ENCODE measurements at regions not wholly inside any gene's neighbourhood (a gene's known extent, or its start where the extent isn't known, plus 50 kb on each side); places are given as distances from the start of the nearest gene placed in this dataset.

GRCh38 chr10:131757285-131758058 lies 143.3 kb upstream of the PPP2R2D start:
- no peak for DNase-seq

- no peak for DNase-seq
These were observed 142.5 kb upstream of the PPP2R2D start for GRCh38 chr10:131758062-131758938.

- no peak for DNase-seq
These were observed 141.9 kb upstream of the PPP2R2D start for GRCh38 chr10:131758939-131759301.

DNA sequence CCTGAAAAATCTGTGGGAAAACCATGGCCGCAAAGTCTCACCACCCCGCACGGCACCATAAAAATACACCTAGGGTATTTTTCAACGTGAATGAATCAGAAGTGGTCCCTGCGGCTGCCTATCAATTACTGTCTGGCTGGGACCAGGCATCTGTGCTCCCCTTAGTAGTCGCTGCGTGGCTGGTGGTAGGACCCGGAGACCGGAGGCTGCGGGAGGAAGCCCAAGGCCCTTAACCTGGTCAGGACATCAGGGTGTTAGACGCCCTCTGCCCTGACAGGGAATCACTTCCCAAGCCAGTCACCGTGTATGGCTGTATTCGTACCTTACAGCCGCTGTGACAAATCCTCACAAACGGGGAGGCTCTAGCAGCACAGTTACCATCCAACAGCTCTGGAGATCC lies 141.5 kb upstream of the PPP2R2D start:
- DNase-seq: no peak

GRCh38 chr10:131760416-131761166 lies 140.2 kb upstream of the PPP2R2D start:
- DNase-seq: no peak

DNA sequence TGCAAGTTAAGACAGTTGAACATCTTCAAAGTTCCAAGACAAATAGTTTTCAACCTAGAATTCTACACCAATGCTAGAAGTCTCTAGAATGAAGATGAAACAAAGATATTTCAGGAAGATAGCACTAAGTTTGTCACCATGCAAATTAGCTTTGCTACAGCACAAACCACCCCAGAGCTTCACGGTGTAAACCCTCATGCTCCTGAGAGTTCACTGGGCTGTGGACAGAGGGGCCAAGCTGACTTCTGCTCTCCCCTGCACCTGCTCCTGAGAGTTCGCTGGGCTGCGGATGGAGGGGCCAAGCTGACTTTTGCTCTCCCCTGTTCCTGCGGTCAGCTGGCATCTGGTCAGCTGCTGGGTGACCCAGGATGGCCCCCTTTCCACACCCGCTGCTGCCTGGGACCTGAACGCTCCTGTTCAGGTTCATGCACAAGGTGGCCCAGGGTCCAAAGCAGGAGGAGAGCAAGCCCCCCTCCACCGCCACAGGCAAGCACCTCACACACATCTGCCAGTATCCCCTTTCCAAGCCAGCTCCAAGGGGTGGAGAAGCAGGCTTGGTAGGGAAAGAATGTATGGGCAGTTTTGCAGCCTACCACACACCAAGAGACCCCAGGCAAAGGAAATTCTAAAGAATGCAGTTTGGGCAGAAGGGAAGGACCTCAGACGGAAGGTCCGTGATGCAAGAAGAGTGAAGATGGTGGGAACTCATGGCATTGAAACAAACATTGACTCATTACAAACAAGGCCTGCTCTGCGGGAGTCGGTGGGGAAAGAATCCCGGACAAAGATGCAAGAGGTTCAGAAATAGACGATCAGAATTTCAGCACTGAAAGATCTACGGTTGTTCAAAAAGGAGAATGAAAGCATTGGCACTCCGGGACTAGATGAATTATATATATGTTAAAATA lies 137.8 kb upstream of the PPP2R2D start:
- no peak for DNase-seq

GRCh38 chr10:131764929-131765328 lies 135.9 kb upstream of the PPP2R2D start:
- no peak for DNase-seq

DNA sequence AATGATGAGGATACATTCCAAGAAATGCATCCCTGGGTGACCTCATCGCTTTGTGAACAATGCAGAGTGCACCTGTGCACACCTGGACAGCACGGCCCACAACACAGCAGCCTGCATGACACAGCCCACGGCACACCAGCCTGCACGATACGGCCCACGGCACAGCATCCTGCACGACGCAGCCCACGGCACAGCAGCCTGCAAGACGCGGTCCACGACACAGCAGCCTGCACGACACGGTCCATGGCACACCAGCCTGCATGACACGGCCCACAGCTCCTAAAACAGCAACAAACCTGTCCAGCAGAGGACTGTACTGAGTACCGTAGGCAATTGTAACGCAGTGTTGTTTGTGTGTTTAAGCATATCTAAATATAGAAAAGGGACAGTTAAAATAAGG lies 134.7 kb upstream of the PPP2R2D start:
- DNase-seq: no peak

DNA sequence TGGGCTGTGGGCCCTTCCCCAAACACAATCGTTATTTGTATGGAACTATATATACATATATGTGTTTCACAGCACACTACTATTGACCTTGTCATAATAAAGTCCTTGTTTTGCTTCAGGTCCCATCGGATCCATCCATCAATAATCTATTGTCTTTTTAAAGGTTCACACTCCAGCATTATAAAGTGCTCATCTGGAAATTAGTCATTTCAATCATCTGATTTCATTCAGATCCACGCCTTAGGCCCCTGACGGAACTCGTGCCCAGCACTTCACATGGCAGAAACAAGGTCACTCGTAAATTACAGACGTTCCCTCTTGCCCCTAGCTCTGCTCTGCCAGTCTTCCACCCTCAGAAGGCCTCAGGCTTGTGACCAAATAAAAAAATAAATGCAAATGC lies 133.1 kb upstream of the PPP2R2D start:
- no peak for DNase-seq

DNA sequence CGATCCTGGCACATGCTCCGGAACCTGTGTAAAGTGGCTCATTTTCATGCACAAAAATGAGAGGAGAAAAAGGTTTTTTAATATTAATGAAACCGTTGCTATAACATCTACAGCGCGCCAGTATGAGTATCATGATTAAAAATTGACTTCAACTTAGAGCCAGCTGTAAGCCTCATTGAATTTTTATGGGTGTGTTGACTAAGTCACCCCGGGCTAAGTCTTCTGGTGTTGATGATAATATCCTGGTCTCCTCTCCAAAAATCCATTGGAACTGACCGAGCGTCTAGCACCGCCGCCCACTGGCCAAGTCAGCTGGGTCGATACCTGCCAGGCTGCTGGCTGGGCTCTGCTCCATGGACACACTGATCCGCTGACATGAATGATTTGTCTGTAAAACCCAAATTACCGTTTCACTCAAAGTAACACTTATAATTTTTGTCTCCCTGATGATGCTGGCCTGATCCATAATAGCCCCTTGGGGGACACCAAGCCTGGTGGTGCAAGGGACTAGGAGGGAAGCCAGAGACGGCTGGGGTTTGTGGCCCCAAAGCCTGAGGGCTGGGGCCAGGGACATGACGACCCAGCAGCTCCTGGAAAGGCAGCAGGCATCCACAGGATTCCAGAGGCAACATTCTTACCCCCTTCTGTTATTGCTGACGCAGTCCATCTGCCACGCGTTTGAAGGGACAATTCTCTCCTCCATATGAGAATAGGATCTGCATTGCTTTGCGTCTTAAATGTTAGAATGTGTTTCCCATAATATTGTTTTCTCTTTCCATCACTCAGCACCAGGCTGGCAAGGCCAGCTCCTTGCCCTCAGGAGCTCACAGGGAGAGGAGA lies 131.0 kb upstream of the PPP2R2D start:
- DNase-seq: no peak

- no peak for DNase-seq
These were observed 129.7 kb upstream of the PPP2R2D start for GRCh38 chr10:131770946-131771633.

DNA sequence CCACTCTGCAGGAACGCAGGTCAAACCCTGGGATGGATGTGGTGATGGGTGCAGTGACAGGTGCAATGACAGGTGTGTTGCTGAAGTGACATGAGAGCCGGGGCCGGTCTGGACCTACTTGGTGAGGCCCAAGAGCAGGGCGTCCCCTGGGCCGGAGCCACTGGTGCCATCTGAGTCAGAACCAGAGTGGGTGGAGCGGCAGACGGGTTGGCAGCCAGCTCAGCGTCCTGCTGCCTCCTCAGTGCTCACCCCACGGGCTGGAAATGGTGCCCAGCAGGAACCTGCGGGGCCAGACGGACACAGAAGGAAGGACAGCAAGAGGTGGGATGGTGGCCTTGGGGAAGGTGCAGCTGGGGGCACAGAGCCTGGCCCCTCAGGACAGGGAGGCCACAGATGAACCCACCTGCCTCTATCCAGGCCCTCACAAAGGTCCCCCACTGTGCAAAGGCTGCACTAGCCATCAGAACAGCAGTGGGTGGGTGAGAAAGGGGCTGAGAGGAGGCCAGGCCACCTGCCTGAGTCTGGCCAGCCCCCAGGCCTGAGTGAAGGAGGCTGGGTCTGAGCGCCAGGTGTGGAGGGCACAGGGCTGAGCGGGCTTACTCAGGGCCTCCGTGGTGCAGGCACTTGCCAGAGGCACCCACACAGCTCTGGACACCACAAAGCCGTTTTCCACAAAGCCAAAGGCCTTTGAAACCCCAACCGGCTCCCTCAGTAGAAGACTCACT lies 129.0 kb upstream of the PPP2R2D start:
- DNase-seq: no peak

- no peak for DNase-seq
These were observed 128.4 kb upstream of the PPP2R2D start for GRCh38 chr10:131772441-131772840.

- DNase-seq: no peak
These were observed 127.2 kb upstream of the PPP2R2D start for GRCh38 chr10:131773370-131774343.

- no peak for DNase-seq
These were observed 126.1 kb upstream of the PPP2R2D start for GRCh38 chr10:131774681-131775085.

GRCh38 chr10:131775433-131775832 lies 125.4 kb upstream of the PPP2R2D start:
- no peak for DNase-seq

- no peak for DNase-seq
These were observed 125.0 kb upstream of the PPP2R2D start for GRCh38 chr10:131775833-131776232.

DNA sequence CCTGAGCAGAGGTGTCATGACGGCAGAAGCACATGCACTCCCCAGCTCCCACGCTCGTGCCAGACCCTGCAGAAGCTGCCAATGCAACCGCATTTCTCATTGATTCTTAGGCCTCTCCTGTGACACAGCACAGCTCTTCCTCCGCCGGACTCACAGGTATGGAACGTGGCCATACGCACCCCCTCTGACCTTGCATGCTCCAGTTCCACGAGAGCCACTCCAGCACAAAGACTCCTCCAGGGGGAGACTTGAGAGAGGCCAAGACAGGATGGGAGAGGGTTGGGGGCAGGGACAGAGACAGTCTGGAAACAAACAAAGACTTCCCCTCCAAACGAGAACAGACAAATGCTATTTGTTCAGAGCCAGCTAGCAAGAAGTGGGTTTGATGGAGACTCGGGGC lies 124.3 kb upstream of the PPP2R2D start:
- DNase-seq: no peak

GRCh38 chr10:131777162-131777561 lies 123.6 kb upstream of the PPP2R2D start:
- DNase-seq: no peak
